NB4 (cell line): ENCODE measurements at regions not wholly inside any gene's neighbourhood (a gene's known extent, or its start where the extent isn't known, plus 50 kb on each side); places are given as distances from the start of the nearest gene placed in this dataset.
"Not testable (repeated sequence)": the region's sequence is repeated elsewhere in the genome, so short reads cannot be mapped to it uniquely, and the experiment has no call there.

Experiments
- MYC ChIP-seq: IDR thresholded peaks from 2 replicates; pipeline ENCODE4 v1.6.1; 2011; ENCODE audit warnings: low read depth, low read length
- POLR2A ChIP-seq: IDR thresholded peaks from 2 replicates; pipeline ENCODE4 v1.6.1; 2011; ENCODE audit warnings: mild to moderate bottlenecking; ENCODE audit not compliant: insufficient read length; ENCODE audit errors: extremely low read depth
- TF ChIP-seq, protein P1 (sequence below): IDR thresholded peaks from one replicate; pipeline ENCODE4 v1.5.1; 2012; ENCODE audit warnings: low read depth, low read length

DNA sequence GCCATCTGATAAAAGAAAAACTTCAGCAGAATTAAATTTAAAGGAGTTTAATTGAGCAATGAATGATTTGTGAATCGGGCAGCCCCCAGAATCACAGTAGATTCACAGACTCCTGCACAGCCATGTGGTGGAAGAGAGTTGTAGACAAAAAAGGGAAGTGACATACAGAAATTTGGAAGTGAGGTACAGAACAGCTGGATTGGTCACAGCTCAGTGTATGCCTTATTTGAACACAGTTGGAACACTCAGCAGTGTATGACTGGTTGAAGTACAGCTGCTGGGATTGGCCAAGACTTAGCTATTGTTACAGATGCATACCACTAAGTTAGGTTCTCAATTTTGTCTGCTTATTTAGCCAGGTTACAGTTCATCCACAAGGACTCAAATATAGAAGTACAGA lies 213.9 kb upstream of the TMEM260 start:
- not testable (repeated sequence) for TF ChIP-seq POLR2A, MYC
- TF ChIP-seq, protein P1, sequence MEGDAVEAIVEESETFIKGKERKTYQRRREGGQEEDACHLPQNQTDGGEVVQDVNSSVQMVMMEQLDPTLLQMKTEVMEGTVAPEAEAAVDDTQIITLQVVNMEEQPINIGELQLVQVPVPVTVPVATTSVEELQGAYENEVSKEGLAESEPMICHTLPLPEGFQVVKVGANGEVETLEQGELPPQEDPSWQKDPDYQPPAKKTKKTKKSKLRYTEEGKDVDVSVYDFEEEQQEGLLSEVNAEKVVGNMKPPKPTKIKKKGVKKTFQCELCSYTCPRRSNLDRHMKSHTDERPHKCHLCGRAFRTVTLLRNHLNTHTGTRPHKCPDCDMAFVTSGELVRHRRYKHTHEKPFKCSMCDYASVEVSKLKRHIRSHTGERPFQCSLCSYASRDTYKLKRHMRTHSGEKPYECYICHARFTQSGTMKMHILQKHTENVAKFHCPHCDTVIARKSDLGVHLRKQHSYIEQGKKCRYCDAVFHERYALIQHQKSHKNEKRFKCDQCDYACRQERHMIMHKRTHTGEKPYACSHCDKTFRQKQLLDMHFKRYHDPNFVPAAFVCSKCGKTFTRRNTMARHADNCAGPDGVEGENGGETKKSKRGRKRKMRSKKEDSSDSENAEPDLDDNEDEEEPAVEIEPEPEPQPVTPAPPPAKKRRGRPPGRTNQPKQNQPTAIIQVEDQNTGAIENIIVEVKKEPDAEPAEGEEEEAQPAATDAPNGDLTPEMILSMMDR = not testable (repeated sequence)
